GM12892 (cell line): ENCODE measurements at regions not wholly inside any gene's neighbourhood (a gene's known extent, or its start where the extent isn't known, plus 50 kb on each side); places are given as distances from the start of the nearest gene placed in this dataset.

Experiments
- DNase-seq: peaks from one replicate; pipeline ENCODE4 v3.0.0; 2011; ENCODE audit not compliant: insufficient read length
- FAIRE-seq: peaks from 2 replicates; lab custom pipeline; 2011; peaks lifted over from hg19 to GRCh38; lab: Jason Lieb, UNC
- POLR2A ChIP-seq: IDR thresholded peaks from 2 replicates; pipeline ENCODE4 v1.6.1; 2011; ENCODE audit warnings: low read depth, low read length, control low read depth
- POLR2AphosphoS5 ChIP-seq: IDR thresholded peaks from 2 replicates; pipeline ENCODE4 v1.6.1; 2011; ENCODE audit warnings: low read depth, low read length, control low read depth
- TAF1 ChIP-seq: IDR thresholded peaks from 2 replicates; pipeline ENCODE4 v1.6.1; 2011; ENCODE audit warnings: low read depth, mild to moderate bottlenecking, control low read depth, low read length, borderline replicate concordance

DNA sequence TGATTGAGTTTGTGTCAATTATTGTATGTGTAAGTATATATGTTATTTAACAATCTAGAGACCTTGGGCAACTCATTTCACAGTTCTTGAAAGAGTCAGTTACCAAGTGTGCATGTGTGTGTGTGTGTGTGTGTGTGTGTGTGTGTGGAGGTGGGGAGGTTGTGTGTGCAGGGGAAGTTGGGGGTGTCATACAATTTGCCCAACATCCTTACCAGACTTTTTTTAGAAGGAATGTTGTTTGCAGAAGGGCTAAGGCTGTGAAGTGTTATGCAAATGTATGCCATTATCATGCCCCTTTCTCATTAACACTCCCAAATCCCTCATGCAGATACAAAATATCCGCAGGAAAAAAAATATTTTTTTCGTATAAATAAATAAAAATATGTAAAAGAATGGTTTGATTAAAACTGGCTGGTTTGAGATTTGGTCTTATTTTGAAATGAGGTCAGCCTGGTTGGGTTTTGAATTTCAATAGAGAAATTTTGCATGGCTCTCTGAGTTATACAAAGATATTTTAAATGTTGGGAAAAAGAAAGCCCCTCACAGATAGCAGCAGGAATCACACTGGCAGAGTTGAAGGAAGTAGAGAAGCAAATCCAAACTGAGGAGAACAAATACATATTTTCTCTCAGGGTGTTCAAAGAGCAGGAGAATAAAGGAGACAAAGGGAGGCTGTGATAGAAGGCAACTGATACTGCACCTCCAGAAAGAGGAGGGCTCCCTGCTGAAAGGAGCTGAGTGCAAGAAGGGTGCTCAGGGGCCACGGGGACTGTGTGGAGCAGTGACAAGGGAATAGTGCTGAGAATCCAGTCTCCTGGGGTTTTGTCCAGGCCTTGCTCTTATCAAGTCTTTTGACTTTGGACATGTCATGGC is 1365.5 kb upstream of the CELF4 start:
- no peak for DNase-seq
- no peak for FAIRE-seq

DNA sequence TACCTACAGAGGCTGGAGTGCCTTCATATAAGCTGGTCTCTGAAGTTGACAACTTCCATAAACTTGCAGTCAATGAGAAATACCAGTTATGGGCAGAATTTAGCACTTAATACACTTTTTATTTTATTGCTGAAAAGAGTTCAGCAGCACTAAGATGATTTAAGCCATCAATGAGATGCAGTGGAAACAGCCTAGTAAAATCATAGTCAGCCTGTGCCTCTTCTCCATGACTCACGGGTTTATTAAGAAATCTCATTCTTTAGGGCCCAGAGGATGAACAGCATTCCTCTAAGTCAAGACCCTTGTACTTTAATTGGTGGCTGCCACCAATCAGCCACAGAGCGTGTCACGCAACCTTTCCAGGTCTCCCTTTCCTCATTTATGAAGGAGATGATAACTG is 1357.9 kb upstream of the CELF4 start:
- TF ChIP-seq TAF1 = no peak
- no peak for TF ChIP-seq POLR2AphosphoS5
- TF ChIP-seq POLR2A = no peak
- FAIRE-seq (no peak), DNase-seq (no peak)

More for the DNA sequence above, 1365.5 kb upstream of the CELF4 start:
- TF ChIP-seq POLR2AphosphoS5 = no peak
- TF ChIP-seq TAF1 = no peak
- no peak for TF ChIP-seq POLR2A

DNA sequence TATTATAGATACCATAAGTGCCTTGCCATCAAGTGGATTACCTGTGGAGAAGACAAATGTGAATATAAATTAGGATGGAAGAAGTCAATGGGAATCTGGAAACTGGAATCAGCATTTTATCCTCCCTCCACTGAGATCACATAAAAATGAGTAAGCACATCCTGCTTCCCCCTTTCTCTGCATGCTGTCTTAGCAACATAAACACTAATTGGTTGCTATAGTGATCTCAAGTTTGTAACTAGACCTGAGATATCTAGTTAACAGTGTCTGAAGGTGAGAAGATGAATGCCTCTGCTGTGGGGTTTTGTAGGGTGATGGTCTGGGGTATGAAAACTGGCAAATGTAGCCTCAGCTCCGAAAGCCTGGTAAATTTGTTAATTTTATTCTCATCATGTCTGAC is 1357.5 kb upstream of the CELF4 start:
- FAIRE-seq (no peak), DNase-seq (no peak)
- TF ChIP-seq TAF1 (no peak), POLR2A (no peak), POLR2AphosphoS5 (no peak)

DNA sequence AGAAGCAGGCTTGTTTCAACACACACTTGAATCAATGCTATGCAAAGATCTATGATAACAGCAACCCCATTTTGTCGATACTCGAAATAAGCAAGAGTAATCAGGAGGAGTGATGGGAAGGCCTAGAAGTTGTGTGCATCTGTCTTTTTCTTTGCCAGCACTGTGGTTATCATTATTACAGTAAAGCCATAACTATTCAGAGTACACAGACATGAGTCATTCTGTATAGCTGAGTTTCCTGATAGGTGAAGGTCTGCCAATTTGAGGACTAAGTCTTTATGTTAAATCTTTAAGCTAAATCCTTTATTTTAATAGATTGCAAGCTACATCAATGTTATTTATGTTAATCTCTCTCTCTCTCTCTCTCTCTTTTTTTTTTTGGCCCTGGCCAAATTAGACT is 1344.4 kb upstream of the CELF4 start:
- TF ChIP-seq TAF1 (no peak), POLR2AphosphoS5 (no peak), POLR2A (no peak)
- DNase-seq = no peak
- FAIRE-seq = no peak

DNA sequence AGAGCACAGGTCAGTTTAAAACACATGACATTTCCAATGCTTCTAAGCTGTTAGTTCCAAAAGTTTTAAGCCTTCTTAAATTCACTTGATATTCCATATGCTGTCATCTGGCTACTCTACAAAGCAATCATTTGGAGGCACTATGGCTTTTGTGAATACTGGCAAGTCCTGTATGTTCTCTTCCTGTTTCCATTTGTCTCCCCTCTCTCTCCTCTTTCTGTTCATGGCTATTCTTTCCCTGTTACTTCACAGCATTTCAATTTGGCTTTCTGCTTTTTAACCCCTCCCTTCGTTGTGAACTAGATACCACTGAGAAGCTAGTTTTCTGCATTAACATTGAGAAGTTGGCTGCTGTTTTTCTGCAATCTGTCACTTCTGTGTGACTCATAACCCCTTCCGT is 1337.2 kb upstream of the CELF4 start:
- no peak for DNase-seq
- no peak for TF ChIP-seq POLR2A
- no peak for TF ChIP-seq TAF1
- no peak for TF ChIP-seq POLR2AphosphoS5
- FAIRE-seq = no peak

DNA sequence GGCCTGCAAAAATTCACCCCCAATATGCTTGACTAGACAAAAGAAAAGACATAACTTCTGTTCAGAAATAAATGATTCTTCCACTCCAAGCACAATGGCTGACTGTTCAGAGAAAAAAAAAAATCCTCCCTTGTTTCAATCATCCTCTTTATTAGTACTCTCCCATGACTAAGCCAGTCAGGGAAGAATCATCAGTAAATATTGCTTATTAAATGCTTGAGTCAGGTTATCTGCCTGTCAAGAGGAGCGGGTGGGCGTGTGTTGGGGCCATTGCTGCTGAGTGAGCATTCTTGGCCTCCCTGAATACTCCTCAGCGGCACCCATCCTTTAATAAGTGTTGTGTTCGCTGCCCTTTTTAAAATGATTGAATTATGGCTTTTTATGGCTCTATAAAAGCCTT is 1334.8 kb upstream of the CELF4 start:
- no peak for DNase-seq
- FAIRE-seq = no peak
- TF ChIP-seq TAF1 = no peak
- no peak for TF ChIP-seq POLR2A
- no peak for TF ChIP-seq POLR2AphosphoS5

DNA sequence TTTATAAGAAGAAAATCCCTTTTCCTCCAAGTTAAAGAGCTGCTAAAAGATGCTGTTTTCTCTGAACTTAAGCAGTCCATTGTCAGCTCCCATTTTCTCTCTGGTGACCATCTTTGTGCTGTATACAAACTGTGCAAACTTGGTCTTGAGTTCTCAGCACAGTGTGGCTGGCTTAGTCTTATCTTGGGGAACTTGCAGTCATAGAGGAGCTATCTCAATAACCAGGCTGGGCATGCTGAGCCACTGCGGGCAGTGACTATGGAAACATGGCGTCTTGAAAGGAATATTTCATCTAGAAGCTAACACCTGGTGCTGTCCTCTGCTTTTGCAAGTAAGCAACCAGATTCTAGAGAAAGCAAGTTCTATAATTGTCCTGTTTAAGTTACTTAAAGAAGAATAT is 1334.4 kb upstream of the CELF4 start:
- FAIRE-seq = no peak
- no peak for TF ChIP-seq POLR2AphosphoS5
- TF ChIP-seq POLR2A = no peak
- TF ChIP-seq TAF1 = no peak
- no peak for DNase-seq

DNA sequence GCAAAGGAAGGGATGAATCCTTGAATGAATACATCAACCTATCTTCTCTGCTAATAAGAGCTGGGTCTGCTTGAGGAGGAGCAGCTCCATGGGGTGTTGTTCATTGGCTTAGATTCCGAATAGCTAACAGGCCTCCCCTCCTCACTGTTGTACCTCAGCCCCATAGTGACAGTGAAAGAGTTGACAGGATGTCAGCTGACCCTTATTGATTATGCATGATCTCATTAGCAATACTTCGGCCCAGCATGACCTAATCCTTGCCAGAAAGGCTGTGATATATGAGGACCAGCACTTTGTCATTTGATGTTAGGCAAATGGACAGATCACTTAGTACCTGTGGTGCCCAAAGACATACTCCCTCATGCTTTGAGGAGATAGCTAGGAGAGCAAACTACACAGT is 1333.7 kb upstream of the CELF4 start:
- TF ChIP-seq POLR2A = no peak
- TF ChIP-seq TAF1 = no peak
- no peak for TF ChIP-seq POLR2AphosphoS5
- DNase-seq (no peak), FAIRE-seq (no peak)

DNA sequence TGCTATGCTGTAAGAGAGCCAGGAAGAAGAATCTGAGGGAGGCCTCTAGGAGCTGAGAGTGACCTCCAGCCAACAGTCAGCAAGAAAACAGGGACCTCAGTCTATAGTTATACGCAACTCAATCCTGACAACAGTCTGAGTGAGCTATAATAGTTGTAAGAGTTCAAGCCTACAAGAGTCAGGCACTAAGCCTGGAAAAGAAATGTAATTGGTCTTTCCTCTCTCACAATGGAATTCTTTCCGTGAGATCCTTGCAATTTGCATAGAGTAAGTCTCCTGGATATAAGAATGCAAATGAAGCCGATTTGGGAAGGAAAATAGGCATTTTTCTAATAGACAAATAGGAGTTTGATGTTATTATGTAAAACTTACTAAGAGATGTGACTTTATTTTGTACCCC is 1332.6 kb upstream of the CELF4 start:
- no peak for TF ChIP-seq TAF1
- no peak for TF ChIP-seq POLR2AphosphoS5
- no peak for TF ChIP-seq POLR2A
- DNase-seq (no peak), FAIRE-seq (no peak)

DNA sequence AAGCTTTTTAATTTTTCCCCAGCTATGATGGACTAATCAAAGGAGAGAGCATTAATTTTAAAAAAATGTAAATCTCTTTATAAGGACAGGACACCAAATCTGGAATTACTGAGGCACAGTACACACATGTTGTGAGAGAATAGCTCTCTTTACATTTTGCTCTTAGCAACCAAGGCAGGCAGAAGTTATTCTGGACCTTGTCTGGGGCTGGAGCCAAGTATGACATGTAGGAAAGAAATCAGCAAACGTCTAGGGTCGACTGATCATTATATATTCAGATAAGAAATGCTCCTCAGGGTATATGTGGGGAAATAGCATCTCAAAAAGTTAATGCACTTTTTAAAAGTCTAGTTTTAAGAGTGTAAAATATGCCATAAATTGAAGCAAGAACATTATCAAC is 1330.0 kb upstream of the CELF4 start:
- FAIRE-seq = no peak
- TF ChIP-seq TAF1 (no peak), POLR2A (no peak), POLR2AphosphoS5 (no peak)
- no peak for DNase-seq

DNA sequence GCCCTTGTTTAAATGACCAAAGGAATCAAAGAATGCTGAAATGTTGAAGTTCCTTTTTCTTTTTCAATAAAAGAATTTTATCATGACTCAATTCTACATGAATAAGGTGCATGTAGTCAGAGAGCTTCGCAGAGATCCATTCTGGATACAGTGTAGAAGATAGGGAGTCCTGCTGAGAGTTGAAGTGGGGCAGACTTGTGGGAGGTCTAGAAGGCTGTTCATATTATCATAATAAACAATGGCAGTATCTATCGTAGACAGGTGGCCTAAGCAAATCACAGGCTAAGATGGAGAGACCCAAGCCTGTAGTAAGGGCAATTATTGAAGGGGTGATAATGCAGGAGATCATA is 1322.0 kb upstream of the CELF4 start:
- DNase-seq = no peak
- FAIRE-seq = no peak
- TF ChIP-seq TAF1 (no peak), POLR2AphosphoS5 (no peak)

DNA sequence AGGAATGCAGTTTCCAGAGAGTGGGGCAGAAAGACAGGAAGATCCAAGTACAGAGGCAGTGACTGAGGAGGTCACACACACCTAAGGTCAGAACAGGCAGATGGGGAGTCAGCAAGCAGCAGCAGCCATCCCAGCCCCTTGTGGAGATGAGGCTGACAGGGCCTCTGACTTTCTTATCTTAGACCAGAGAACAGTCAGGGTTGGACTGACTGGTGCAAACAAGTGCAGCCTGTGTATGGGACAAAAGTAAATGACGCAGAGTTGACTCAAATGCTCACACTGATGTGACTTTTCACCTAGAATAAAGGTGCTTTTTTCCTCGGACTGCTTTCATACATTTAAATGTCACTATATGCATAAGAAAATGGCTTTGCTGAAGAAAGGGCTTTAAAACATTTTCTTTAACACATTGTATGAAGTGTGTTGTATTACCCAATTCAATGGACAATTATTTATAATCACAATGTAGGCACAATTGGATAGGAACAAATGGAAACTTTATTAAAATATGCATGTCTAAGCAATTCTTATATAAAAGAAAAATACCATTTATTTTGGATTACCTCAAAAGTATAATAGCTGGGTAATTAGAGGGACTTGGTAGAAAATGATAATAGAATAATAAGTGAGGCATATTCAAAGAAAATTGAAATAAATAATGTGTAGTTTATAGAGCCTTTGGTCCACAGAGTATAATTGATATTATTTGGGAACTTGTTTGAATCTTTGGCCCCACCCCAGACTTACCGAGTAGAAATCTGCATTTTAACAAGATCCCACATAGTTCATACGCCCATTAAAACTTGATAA is 1321.5 kb upstream of the CELF4 start:
- FAIRE-seq = no peak
- TF ChIP-seq TAF1 (no peak), POLR2A (no peak)
- DNase-seq = no peak
